Fibroblast of lung (primary cell): ENCODE measurements at regions not wholly inside any gene's neighbourhood (a gene's known extent, or its start where the extent isn't known, plus 50 kb on each side); places are given as distances from the start of the nearest gene placed in this dataset.

Source experiments
- EZH2 ChIP-seq: IDR thresholded peaks from 2 replicates; pipeline ENCODE4 v1.5.1; 2012; ENCODE audit warnings: low read length, control low read depth, mild to moderate bottlenecking; ENCODE audit errors: missing control alignments
- TF ChIP-seq, protein P1 (sequence below), 2 donors: IDR thresholded peaks in 1 of 2; conservative IDR thresholded peaks in 1 of 2; 1 replicate in 1 of 2; 2 replicates in 1 of 2; pipeline ENCODE4 v1.5.1; 2011 to 2012; ENCODE audit warnings: low read length in 2 of 2, control low read depth in 1 of 2, inconsistent platforms in 1 of 2, low read depth in 1 of 2, mild to moderate bottlenecking in 1 of 2

DNA sequence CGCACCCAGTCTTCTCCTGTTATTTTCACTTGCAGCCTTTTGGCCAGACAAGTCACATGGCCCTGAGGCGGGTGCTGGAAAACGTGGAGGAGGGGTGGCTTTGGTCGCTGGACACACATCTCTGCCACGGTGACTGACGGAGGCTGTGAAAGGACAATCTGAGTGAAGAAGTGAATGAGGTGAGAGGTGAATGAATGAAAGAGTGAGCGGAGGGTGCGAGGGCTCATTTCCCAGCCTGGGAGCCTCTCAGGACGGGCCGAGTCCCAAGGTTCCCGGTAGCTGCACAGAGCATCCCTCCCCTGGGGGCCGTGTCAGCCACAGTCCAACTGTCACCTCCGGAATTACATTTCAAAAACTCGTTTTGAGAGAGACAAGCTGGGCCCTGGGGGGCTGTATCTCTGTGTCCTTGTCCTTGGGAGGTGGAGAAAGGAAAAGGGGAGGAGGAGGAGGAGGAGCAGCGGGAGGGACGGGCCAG, 89.6 kb downstream of the UBIAD1 start:
- no peak for TF ChIP-seq EZH2
- TF ChIP-seq, protein P1, sequence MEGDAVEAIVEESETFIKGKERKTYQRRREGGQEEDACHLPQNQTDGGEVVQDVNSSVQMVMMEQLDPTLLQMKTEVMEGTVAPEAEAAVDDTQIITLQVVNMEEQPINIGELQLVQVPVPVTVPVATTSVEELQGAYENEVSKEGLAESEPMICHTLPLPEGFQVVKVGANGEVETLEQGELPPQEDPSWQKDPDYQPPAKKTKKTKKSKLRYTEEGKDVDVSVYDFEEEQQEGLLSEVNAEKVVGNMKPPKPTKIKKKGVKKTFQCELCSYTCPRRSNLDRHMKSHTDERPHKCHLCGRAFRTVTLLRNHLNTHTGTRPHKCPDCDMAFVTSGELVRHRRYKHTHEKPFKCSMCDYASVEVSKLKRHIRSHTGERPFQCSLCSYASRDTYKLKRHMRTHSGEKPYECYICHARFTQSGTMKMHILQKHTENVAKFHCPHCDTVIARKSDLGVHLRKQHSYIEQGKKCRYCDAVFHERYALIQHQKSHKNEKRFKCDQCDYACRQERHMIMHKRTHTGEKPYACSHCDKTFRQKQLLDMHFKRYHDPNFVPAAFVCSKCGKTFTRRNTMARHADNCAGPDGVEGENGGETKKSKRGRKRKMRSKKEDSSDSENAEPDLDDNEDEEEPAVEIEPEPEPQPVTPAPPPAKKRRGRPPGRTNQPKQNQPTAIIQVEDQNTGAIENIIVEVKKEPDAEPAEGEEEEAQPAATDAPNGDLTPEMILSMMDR (conservative IDR thresholded peaks at IDR 0.05 in 1 of 2, IDR thresholded peaks at IDR 0.05 in 1 of 2; ENCODE audit: low read depth in 1 of 2, low read length in 2 of 2): no peak
